ENCODE measurements at regions not wholly inside any gene's neighbourhood (a gene's known extent, or its start where the extent isn't known, plus 50 kb on each side); places are given as distances from the start of the nearest gene placed in this dataset.

DNA sequence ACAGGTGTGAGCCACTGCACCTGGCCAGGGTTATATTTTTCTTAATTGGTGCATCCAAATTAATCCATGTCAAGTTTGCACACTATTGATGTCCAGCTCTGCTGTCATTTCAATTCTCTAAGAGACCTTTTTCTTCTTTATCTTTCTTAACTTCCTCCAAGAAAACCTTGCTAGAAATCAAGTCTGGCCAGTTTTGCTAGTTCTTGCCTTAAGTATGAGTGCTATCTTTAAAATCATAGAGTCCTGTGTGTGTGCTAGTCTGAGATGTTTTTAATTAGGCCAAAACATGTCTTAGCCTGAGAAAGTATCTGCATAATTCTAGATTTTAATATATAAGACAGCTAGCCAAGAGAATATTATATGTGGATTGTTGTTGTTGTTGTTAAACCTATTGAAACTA is 56.2 kb upstream of the SLC39A10 start:
- H3K27me3 Mint-ChIP-seq (ENCODE audit: low read depth): no peaks in the 10 kb centered on the region
- no peak overlapping the region for H3K4me3 Mint-ChIP-seq
- H3K36me3 Mint-ChIP-seq (ENCODE audit: low read depth): no peaks in the 10 kb centered on the region
- no peak overlapping the region for H3K27ac Mint-ChIP-seq
- TF ChIP-seq, protein P1, sequence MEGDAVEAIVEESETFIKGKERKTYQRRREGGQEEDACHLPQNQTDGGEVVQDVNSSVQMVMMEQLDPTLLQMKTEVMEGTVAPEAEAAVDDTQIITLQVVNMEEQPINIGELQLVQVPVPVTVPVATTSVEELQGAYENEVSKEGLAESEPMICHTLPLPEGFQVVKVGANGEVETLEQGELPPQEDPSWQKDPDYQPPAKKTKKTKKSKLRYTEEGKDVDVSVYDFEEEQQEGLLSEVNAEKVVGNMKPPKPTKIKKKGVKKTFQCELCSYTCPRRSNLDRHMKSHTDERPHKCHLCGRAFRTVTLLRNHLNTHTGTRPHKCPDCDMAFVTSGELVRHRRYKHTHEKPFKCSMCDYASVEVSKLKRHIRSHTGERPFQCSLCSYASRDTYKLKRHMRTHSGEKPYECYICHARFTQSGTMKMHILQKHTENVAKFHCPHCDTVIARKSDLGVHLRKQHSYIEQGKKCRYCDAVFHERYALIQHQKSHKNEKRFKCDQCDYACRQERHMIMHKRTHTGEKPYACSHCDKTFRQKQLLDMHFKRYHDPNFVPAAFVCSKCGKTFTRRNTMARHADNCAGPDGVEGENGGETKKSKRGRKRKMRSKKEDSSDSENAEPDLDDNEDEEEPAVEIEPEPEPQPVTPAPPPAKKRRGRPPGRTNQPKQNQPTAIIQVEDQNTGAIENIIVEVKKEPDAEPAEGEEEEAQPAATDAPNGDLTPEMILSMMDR (IDR thresholded peaks at IDR 0.05; ENCODE audit: unreplicated experiment in 3 of 3): no peak
- H3K4me1 Mint-ChIP-seq: peaks cover 10% of the 10 kb centered on the region
- H3K9me3 Mint-ChIP-seq: no peaks in the 10 kb centered on the region

DNA sequence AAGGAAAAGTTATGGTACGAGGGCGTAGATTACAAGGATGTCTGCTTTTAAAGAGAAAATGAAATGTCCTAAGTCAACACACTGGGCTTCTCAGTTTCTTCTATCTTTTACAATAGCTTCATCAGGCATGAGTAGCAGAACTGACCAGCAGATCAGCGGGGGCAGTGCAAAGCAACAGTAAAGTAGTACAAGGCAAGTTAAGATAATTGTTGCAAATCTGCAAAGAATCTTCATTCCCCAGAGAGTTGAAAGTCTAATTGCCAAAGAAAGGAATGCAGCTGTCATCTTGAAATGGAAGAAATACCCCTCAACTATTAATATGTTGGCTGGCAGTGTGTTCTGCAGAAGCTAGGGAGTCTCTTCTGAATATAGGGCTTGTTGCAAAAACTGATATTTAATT is 60.2 kb upstream of the SLC39A10 start:
- Mint-ChIP-seq H3K4me3 (no peak overlapping the region), H3K27ac (no peak overlapping the region), H3K4me1 (peaks cover 10% of the 10 kb centered on the region), H3K36me3 (ENCODE audit: low read depth) (no peaks in the 10 kb centered on the region), H3K27me3 (ENCODE audit: low read depth) (no peaks in the 10 kb centered on the region), H3K9me3 (no peaks in the 10 kb centered on the region)
- TF ChIP-seq, protein P1 (IDR thresholded peaks at IDR 0.05; ENCODE audit: unreplicated experiment in 3 of 3): no peak

DNA sequence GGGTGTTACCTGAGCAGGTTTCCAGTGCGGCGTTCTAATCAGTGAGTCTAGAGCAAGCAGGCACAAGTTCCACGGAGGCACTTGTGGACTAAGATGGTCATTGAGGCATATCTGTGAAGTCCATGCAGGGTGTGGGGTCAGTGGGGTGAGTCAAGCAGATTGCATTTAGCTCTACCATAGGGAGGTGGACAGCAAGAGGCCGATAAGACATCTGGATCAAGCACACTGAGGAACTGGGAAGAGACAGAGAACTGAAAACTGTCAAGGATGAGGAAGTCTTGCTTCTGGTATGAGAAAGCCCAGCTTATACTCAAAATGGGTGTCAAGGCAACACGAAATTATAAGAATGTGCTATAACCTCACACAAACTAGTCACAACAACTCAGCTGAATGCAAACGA is 61.2 kb upstream of the SLC39A10 start:
- H3K36me3 Mint-ChIP-seq (ENCODE audit: low read depth): no peaks in the 10 kb centered on the region
- TF ChIP-seq, protein P1 (IDR thresholded peaks at IDR 0.05; ENCODE audit: unreplicated experiment in 3 of 3): no peak
- H3K27me3 Mint-ChIP-seq (ENCODE audit: low read depth): no peaks in the 10 kb centered on the region
- no peak overlapping the region for H3K27ac Mint-ChIP-seq
- no peaks in the 10 kb centered on the region for H3K9me3 Mint-ChIP-seq
- peaks cover 5% of the 10 kb centered on the region for H3K4me1 Mint-ChIP-seq
- H3K4me3 Mint-ChIP-seq: no peak overlapping the region

DNA sequence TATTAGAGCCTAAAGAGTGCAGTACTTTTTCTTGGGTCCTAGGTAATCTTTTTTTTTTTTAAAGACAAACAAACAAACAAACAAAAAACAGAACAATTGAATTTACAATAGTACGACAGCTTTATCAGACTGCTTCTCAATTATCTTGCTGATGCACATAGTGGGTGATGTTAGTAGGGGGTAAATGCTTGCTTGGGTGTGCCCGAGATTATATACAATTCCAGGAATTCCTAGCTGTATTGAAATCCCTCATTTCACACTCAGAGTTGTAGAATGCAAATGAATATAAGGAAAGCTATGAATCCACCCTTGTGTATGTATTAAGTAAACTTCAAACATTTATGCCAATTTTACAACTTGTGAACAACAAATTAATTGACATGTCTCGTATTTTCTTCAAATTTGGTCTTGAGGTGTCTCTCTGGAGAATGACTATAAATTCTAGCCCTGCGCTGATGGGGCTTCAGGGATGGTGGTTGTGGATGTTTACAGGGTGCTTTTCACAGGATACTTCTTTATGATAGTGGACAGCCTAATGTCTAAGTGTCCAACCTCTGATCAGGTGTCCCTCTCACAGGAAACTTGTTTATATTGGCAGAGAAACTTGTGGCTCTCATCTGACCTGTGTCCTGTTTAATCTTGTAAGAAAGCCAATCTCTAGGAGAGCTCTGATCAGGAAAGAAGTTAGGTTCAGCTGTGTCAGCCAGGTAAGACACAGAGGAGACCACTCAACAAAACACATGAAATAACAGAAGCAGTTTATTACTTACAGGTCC is 61.9 kb upstream of the SLC39A10 start:
- H3K27ac Mint-ChIP-seq: no peak overlapping the region
- H3K27me3 Mint-ChIP-seq (ENCODE audit: low read depth): no peaks in the 10 kb centered on the region
- no peaks in the 10 kb centered on the region for H3K9me3 Mint-ChIP-seq
- H3K4me3 Mint-ChIP-seq: no peak overlapping the region
- TF ChIP-seq, protein P1 (IDR thresholded peaks at IDR 0.05; ENCODE audit: unreplicated experiment in 3 of 3): no peak
- H3K36me3 Mint-ChIP-seq (ENCODE audit: low read depth): no peaks in the 10 kb centered on the region
- peaks cover 5% of the 10 kb centered on the region for H3K4me1 Mint-ChIP-seq

DNA sequence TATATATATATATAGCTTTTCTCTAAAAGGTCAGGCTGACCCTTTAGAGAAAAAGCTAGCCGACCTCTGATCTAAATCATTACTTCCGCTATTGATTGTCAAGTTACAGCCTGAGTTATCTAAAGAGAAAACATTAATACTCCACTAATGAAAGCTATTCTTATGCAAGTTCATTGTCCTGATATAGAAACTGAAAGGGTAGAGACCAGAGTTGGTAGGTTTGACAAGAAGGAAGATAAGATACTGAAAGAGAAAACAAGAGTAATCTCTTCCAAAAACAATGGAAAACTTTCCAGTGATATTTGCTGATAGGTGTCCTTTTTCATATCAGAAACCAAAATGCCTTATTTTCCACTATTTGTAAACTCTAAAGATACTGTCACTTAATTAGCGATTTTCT is 62.8 kb upstream of the SLC39A10 start:
- no peaks in the 10 kb centered on the region for H3K36me3 Mint-ChIP-seq (ENCODE audit: low read depth)
- no peaks in the 10 kb centered on the region for H3K27me3 Mint-ChIP-seq (ENCODE audit: low read depth)
- no peak overlapping the region for H3K4me3 Mint-ChIP-seq
- TF ChIP-seq, protein P1 (IDR thresholded peaks at IDR 0.05; ENCODE audit: unreplicated experiment in 3 of 3): no peak
- peaks cover 5% of the 10 kb centered on the region for H3K4me1 Mint-ChIP-seq
- H3K27ac Mint-ChIP-seq: no peak overlapping the region
- H3K9me3 Mint-ChIP-seq: no peaks in the 10 kb centered on the region

DNA sequence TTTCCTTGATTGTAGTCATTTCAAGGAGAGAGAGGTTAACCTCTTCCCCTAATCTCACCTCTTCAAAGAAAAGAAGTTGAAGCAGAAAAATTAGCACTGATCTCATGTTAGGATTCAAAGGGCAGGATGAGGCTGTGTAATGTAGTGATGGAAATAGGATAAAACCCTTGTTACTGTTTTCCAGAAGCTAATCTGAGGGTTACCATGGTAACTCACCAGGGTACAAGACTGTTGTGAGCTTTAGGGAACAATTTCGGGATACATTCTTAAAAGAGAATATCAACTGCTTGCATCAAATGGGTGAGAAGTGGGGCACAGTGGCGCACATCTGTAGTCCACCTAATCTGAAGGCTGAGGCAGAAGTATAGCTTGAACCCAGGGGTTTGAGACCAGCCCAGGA is 64.9 kb upstream of the SLC39A10 start:
- TF ChIP-seq, protein P1 (IDR thresholded peaks at IDR 0.05; ENCODE audit: unreplicated experiment in 3 of 3): no peak
- peaks cover 5% of the 10 kb centered on the region for H3K4me1 Mint-ChIP-seq
- no peaks in the 10 kb centered on the region for H3K36me3 Mint-ChIP-seq (ENCODE audit: low read depth)
- no peak overlapping the region for H3K27ac Mint-ChIP-seq
- H3K4me3 Mint-ChIP-seq: no peak overlapping the region
- no peaks in the 10 kb centered on the region for H3K9me3 Mint-ChIP-seq
- no peaks in the 10 kb centered on the region for H3K27me3 Mint-ChIP-seq (ENCODE audit: low read depth)
